HepG2 (cell line): ENCODE measurements at regions not wholly inside any gene's neighbourhood (a gene's known extent, or its start where the extent isn't known, plus 50 kb on each side); places are given as distances from the start of the nearest gene placed in this dataset.

ENCODE experiments used
- ATAC-seq: fragments of 200-7000 bp; cut with Tn5 transposase; 3 replicates; pipeline ENCODE4 v1.9.1; 2020; ENCODE audit warnings: mild to moderate bottlenecking, moderate library complexity
- BruUV-seq: library from RNA; stranded (reverse); fragments of 400-500 nt; replicated peaks from 2 replicates; lab custom pipeline; 2021; lab: Mats Ljungman, UMichigan
- CTCF ChIA-PET: fragments of 300-600 bp; formaldehyde crosslinking; extraction: SDS; loops from one replicate; lab custom pipeline; 2021; ENCODE audit warnings: low total read pairs, inconsistent platforms, low intra/inter-chr PET ratio; lab: Yijun Ruan, JAX
- POLR2A ChIA-PET: fragments of 350-600 bp; sonication (Branson Sonifier 250); formaldehyde crosslinking; loops from one replicate; lab custom pipeline; 2020; ENCODE audit warnings: antibody characterized with exemption, inconsistent platforms; lab: Yijun Ruan, JAX
- DNase-seq: peaks from one replicate; pipeline ENCODE4 v3.0.0-alpha.2; 2015; ENCODE audit warnings: low spot score
- FAIRE-seq: peaks from 3 replicates; lab custom pipeline; 2011; peaks lifted over from hg19 to GRCh38; lab: Jason Lieb, UNC
- H2AFZ ChIP-seq: one replicate; pipeline ENCODE4 v1.6.1; 2011; ENCODE audit warnings: low read length, inconsistent platforms
- H3K27ac ChIP-seq: fragments of 300-600 bp; 3 replicates; pipeline ENCODE4 v1.8.0; 2011; ENCODE audit warnings: mixed run types, mild to moderate bottlenecking, mixed read lengths, low read length, inconsistent platforms; ENCODE audit not compliant: insufficient read depth; ENCODE audit errors: extremely low read length
- H3K27me3 ChIP-seq, 2 experiments: fragments of 200-600 bp in 1 of 2; 2 replicates in 1 of 2; 3 replicates in 1 of 2; pipeline versions ENCODE4 v1.6.0 to v1.8.0; 2011; ENCODE audit warnings: low read length in 2 of 2, mild to moderate bottlenecking in 2 of 2, moderate library complexity in 2 of 2, inconsistent platforms in 1 of 2; ENCODE audit not compliant: insufficient read depth in 2 of 2, control insufficient read depth in 1 of 2
- H3K36me3 ChIP-seq, 2 experiments: fragments of 200-600 bp in 1 of 2; replicated peaks in 1 of 2; 2 replicates in 1 of 2; 3 replicates in 1 of 2; pipeline versions ENCODE4 v1.5.1 to v1.8.0; 2011; ENCODE audit warnings: low read length in 2 of 2, inconsistent platforms in 1 of 2; ENCODE audit not compliant: insufficient read depth in 2 of 2, control insufficient read depth in 1 of 2
- H3K4me1 ChIP-seq: 2 replicates; pipeline ENCODE4 v1.5.1; 2012; ENCODE audit warnings: low read length, inconsistent platforms; ENCODE audit not compliant: insufficient read depth
- H3K4me2 ChIP-seq: 2 replicates; pipeline ENCODE4 v1.6.0; 2011; ENCODE audit warnings: low read depth, low read length, inconsistent platforms
- H3K4me3 ChIP-seq, 3 experiments: fragments of 200-600 bp in 1 of 3; sonication (generic), shearing (Covaris generic) in 1 of 3; replicated peaks in 1 of 3; 2 replicates each; pipeline ENCODE4 v1.5.1; 2011 to 2016; ENCODE audit warnings: low read length in 3 of 3, inconsistent platforms in 2 of 3, low read depth in 2 of 3, mild to moderate bottlenecking in 2 of 3, control low read depth in 1 of 3, mixed read lengths in 1 of 3; ENCODE audit not compliant: insufficient read depth in 1 of 3
- H3K79me2 ChIP-seq: one replicate; pipeline ENCODE4 v1.6.1; 2011; ENCODE audit warnings: low read length, inconsistent platforms; ENCODE audit not compliant: insufficient read depth
- H3K9ac ChIP-seq: 2 replicates; pipeline ENCODE4 v1.6.0; 2011; ENCODE audit warnings: mild to moderate bottlenecking, low read depth, low read length, inconsistent platforms; ENCODE audit not compliant: insufficient read depth
- H3K9me3 ChIP-seq: 2 replicates; pipeline ENCODE4 v1.5.1; 2012; ENCODE audit warnings: mild to moderate bottlenecking, low read length
- H4K20me1 ChIP-seq: 2 replicates; pipeline ENCODE4 v1.6.0; 2011; ENCODE audit warnings: inconsistent platforms, mild to moderate bottlenecking, low read length, moderate library complexity; ENCODE audit not compliant: insufficient read depth
- AGO1 ChIP-seq: fragments of 200-400 bp; formaldehyde crosslinking; IDR thresholded peaks from 2 replicates; pipeline ENCODE4 v1.6.1; 2017; ENCODE audit warnings: mild to moderate bottlenecking, low read depth, low read length, moderate library complexity; ENCODE audit not compliant: poor library complexity, severe bottlenecking
- ATF7 ChIP-seq, 2 experiments: fragments of 450-650 bp in 1 of 2; sonication (generic) in 1 of 2; formaldehyde crosslinking in 1 of 2; IDR thresholded peaks; 2 replicates each; pipeline versions ENCODE4 v1.4.0 to v1.6.1; 2016 to 2020; ENCODE audit warnings: antibody characterized with exemption in 1 of 2, mild to moderate bottlenecking in 1 of 2, missing genetic modification reagents in 1 of 2
- HMGA1 ChIP-seq: sonication (generic); formaldehyde crosslinking; conservative IDR thresholded peaks from 2 replicates; pipeline ENCODE4 v1.4.0; 2020; ENCODE audit warnings: missing genetic modification reagents
- KLF16 ChIP-seq, 2 experiments: sonication (generic) in 1 of 2; formaldehyde crosslinking in 1 of 2; IDR thresholded peaks; 2 replicates each; pipeline versions ENCODE4 v1.6.1 to v1.8.0; 2016 to 2023; ENCODE audit warnings: missing genetic modification reagents in 2 of 2, missing compliant biosample characterization in 1 of 2
- MAFG ChIP-seq: sonication (generic); formaldehyde crosslinking; IDR thresholded peaks from 2 replicates; pipeline ENCODE4 v1.5.1; 2020; ENCODE audit warnings: mild to moderate bottlenecking, missing genetic modification reagents
- SAFB2 ChIP-seq: sonication (generic); formaldehyde crosslinking; IDR thresholded peaks from 2 replicates; pipeline ENCODE4 v1.5.1; 2020; ENCODE audit warnings: missing genetic modification reagents, low read depth, mild to moderate bottlenecking, borderline replicate concordance
- XBP1 ChIP-seq: sonication (generic); formaldehyde crosslinking; IDR thresholded peaks from 2 replicates; pipeline ENCODE4 v1.5.0; 2020; ENCODE audit warnings: missing genetic modification reagents
- ZNF207 ChIP-seq: fragments of 450-650 bp; IDR thresholded peaks from 2 replicates; pipeline ENCODE4 v1.6.1; 2016; ENCODE audit warnings: antibody characterized with exemption, borderline replicate concordance
- ZNF296 ChIP-seq: sonication (generic); formaldehyde crosslinking; conservative IDR thresholded peaks from 2 replicates; pipeline ENCODE4 v1.5.0; 2020; ENCODE audit warnings: mild to moderate bottlenecking, missing genetic modification reagents
- ZNF451 ChIP-seq: sonication (generic); formaldehyde crosslinking; IDR thresholded peaks from 2 replicates; pipeline ENCODE4 v1.5.0; 2020; ENCODE audit warnings: mild to moderate bottlenecking, missing genetic modification reagents
- ZNF557 ChIP-seq: sonication (generic); formaldehyde crosslinking; IDR thresholded peaks from 2 replicates; pipeline ENCODE4 v1.4.0; 2020; ENCODE audit warnings: missing genetic modification reagents
- ZNF564 ChIP-seq: sonication (generic); formaldehyde crosslinking; IDR thresholded peaks from 2 replicates; pipeline ENCODE4 v1.8.1; 2023; ENCODE audit warnings: mild to moderate bottlenecking, missing genetic modification reagents
- ZNF674 ChIP-seq: sonication (generic); formaldehyde crosslinking; IDR thresholded peaks from 2 replicates; pipeline ENCODE4 v1.5.0; 2020; ENCODE audit warnings: low read depth, mild to moderate bottlenecking, missing genetic modification reagents
- WGBS: methylation state at CpG from one replicate; pipeline ENCODE4 v1.1.6; 2017; ENCODE audit warnings: low lambda C conversion rate; 5-methylcytosine and 5-hydroxymethylcytosine counted together
- in situ Hi-C: cut with HindIII; loops from 2 replicates; pipeline ENCODE4 v1.10.0; 2017; ENCODE audit warnings: low pct_unique_long_range_greater_than_20kb; ENCODE audit not compliant: extremely low pct_ligation_motif_present
- intact Hi-C: fragments of 100-400 bp; cut with micrococcal nuclease; formaldehyde crosslinking; loops from one replicate; pipeline ENCODE4 v1.10.0; 2022; ENCODE audit not compliant: unreplicated experiment
- TF ChIP-seq, protein P1 (sequence below): sonication (generic); formaldehyde crosslinking; IDR thresholded peaks from 2 replicates; pipeline ENCODE4 v1.5.0; 2020; ENCODE audit warnings: mild to moderate bottlenecking, missing genetic modification reagents
- TF ChIP-seq, protein P2 (sequence below): sonication (generic); formaldehyde crosslinking; IDR thresholded peaks from 2 replicates; pipeline ENCODE4 v1.8.1; 2023; ENCODE audit warnings: mild to moderate bottlenecking, missing genetic modification reagents, borderline replicate concordance

DNA sequence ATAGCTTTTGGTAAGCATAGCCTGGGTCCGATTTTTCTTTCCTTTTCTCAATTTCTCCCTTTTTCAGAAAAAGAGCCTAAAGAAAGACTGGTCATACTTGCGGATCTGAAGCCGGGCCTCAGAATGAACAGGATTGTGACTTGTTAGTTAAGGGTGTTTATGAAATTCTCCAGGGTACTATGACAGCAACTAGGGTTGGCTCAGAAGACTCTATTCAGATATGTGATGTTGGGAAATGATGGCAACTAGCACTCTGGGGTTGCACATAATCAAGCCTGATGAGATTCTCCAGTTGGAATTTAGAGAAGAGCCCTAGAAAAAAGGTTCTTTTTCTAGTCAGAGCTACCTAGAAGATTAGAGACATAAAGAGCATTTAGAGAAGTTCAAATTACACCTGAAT is 352.4 kb upstream of the POM121L12 start:
- BruUV-seq = no TSS peak
- Histone ChIP-seq H3K4me1 (no peaks in the 10 kb centered on the region), H3K36me3 (no peaks in the 10 kb centered on the region), H2AFZ (no peak overlapping the region), H3K79me2 (no peaks in the 10 kb centered on the region), H4K20me1 (no peaks in the 10 kb centered on the region), H3K9me3 (peaks cover 29% of the 10 kb centered on the region), H3K4me3 (no peak overlapping the region), H3K27ac (no peak overlapping the region), H3K4me2 (no peak overlapping the region), H3K9ac (no peak overlapping the region), H3K27me3 (no peaks in the 10 kb centered on the region)
- in situ Hi-C loops = no loop called here
- POLR2A ChIA-PET = no interaction called here
- no peak for DNase-seq
- TF ChIP-seq, protein P1, sequence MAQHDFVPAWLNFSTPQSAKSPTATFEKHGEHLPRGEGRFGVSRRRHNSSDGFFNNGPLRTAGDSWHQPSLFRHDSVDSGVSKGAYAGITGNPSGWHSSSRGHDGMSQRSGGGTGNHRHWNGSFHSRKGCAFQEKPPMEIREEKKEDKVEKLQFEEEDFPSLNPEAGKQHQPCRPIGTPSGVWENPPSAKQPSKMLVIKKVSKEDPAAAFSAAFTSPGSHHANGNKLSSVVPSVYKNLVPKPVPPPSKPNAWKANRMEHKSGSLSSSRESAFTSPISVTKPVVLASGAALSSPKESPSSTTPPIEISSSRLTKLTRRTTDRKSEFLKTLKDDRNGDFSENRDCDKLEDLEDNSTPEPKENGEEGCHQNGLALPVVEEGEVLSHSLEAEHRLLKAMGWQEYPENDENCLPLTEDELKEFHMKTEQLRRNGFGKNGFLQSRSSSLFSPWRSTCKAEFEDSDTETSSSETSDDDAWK (CRISPR knock-in tag) = no peak
- no peak for TF ChIP-seq SAFB2 (CRISPR knock-in tag)
- no peak for TF ChIP-seq ZNF557 (CRISPR knock-in tag)
- no peak for TF ChIP-seq ZNF296 (CRISPR knock-in tag)
- TF ChIP-seq MAFG (CRISPR knock-in tag) = no peak
- no peak for TF ChIP-seq KLF16 (CRISPR knock-in tag; IDR thresholded peaks at IDR 0.05)
- TF ChIP-seq HMGA1 = no peak
- no peak for TF ChIP-seq AGO1
- no peak for TF ChIP-seq XBP1 (CRISPR knock-in tag)
- no peak for TF ChIP-seq ATF7 (IDR thresholded peaks at IDR 0.05)
- no peak for TF ChIP-seq ATF7 (CRISPR knock-in tag; IDR thresholded peaks at IDR 0.05)
- no peak for TF ChIP-seq ZNF207
- no peak for TF ChIP-seq ZNF564 (CRISPR knock-in tag)
- TF ChIP-seq ZNF451 = no peak
- TF ChIP-seq, protein P2, sequence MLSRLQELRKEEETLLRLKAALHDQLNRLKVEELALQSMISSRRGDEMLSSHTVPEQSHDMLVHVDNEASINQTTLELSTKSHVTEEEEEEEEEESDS (CRISPR knock-in tag) = no peak
- no peak for TF ChIP-seq ZNF674 (CRISPR knock-in tag)
- intact Hi-C loops = no loop called here
- CTCF ChIA-PET = no interaction called here
- no peak for ATAC-seq
- no peak for FAIRE-seq
- 32% methylated on average over 3 of the region's 3 CpGs for WGBS
